ENCODE measurements at regions not wholly inside any gene's neighbourhood (a gene's known extent, or its start where the extent isn't known, plus 50 kb on each side); places are given as distances from the start of the nearest gene placed in this dataset.

GRCh38 chr1:57747818-57748217 lies 324.0 kb upstream of the DAB1 start:
- DNase-seq (ENCODE audit: extremely low read depth in 1 of 4, low spot score in 3 of 4) (no peak), ATAC-seq (no peak), FAIRE-seq (no peak)
- H3K36me3 ChIP-seq (ENCODE audit: control insufficient read depth, insufficient read depth, low read length), result no peaks in the 10 kb centered on the region
- no peaks in the 10 kb centered on the region for H3K9me1 ChIP-seq (ENCODE audit: control insufficient read depth, insufficient read depth, low read length)
- H2AFZ ChIP-seq (ENCODE audit: low read depth, low read length), result no peak overlapping the region
- H3K9ac ChIP-seq (ENCODE audit: insufficient read depth in 1 of 2, low read depth in 2 of 2, low read length in 2 of 2), result no peak overlapping the region
- no peak overlapping the region for H3K27ac ChIP-seq (ENCODE audit: extremely low read depth, low read depth, low read length)
- intact Hi-C loops (cut with micrococcal nuclease), result no loop called here
- in situ Hi-C loops (cut with MboI), result no loop called here
- no peaks in the 10 kb centered on the region for H4K20me1 ChIP-seq (replicated peaks; ENCODE audit: control insufficient read depth, insufficient read depth, low read length)
- no peaks in the 10 kb centered on the region for H3K79me2 ChIP-seq (ENCODE audit: control insufficient read depth, insufficient read depth, low read length)
- CTCF ChIA-PET (ENCODE audit: low intra/inter-chr PET ratio), result no interaction called here
- no CpG with 5 or more reads among the region's 1 CpG for WGBS (ENCODE audit: insufficient coverage, low coverage, missing lambda C conversion rate)
- POLR2A ChIA-PET, result no interaction called here
- H3K4me2 ChIP-seq (ENCODE audit: insufficient read depth, low read length), result no peak overlapping the region
- no peaks in the 10 kb centered on the region for H3K27me3 ChIP-seq (ENCODE audit: control insufficient read depth in 2 of 2, insufficient read depth in 2 of 2, low read length in 2 of 2)
- no TSS peak for BruUV-seq (replicated peaks)
- H3K4me3 ChIP-seq, result no peak overlapping the region
- no peaks in the 10 kb centered on the region for H3K9me3 ChIP-seq (replicated peaks; ENCODE audit: control insufficient read depth, insufficient read depth, low read depth, low read length)
- H3K4me1 ChIP-seq (replicated peaks in 1 of 2; ENCODE audit: control insufficient read depth in 2 of 2, insufficient read depth in 2 of 2, low read length in 2 of 2), result no peaks in the 10 kb centered on the region
- TF ChIP-seq ZNF324 (CRISPR knock-in tag; IDR thresholded peaks at IDR 0.05), result no peak
- no peak for TF ChIP-seq CHD1 (IDR thresholded peaks at IDR 0.05; ENCODE audit: low read length)
- no peak for TF ChIP-seq LARP7 (IDR thresholded peaks at IDR 0.05)
- 0 out of 2 replicates have a peak, but pooled peaks have one; percentile 5 for TF ChIP-seq C11orf30 (IDR thresholded peaks at IDR 0.05; ENCODE audit: low read depth)
- 0 out of 2 replicates have a peak, but pooled peaks have one; percentile 10 for TF ChIP-seq MAFG (tag; conservative IDR thresholded peaks at IDR 0.05)
- no peak for TF ChIP-seq CTCFL (IDR thresholded peaks at IDR 0.05; ENCODE audit: borderline replicate concordance, insufficient read depth, low read depth, low read length, poor library complexity, severe bottlenecking)
- TF ChIP-seq ZNF436 (CRISPR knock-in tag; IDR thresholded peaks at IDR 0.05), result no peak
- no peak for TF ChIP-seq NCOA2 (IDR thresholded peaks at IDR 0.05; ENCODE audit: partially characterized antibody in 2 of 2)
- TF ChIP-seq ZNF318 (IDR thresholded peaks at IDR 0.05; ENCODE audit: borderline replicate concordance in 1 of 2, low read depth in 1 of 2), result no peak
- peak; percentile 38 for TF ChIP-seq ZNF316 (IDR thresholded peaks at IDR 0.05)
- no peak for TF ChIP-seq FOXM1 (IDR thresholded peaks at IDR 0.05; ENCODE audit: low read depth)
- no peak for TF ChIP-seq FOXM1 (CRISPR knock-in tag; IDR thresholded peaks at IDR 0.05; ENCODE audit: low read depth)

Data from K562 (cell line).